GM18519 (cell line): ENCODE measurements at regions not wholly inside any gene's neighbourhood (a gene's known extent, or its start where the extent isn't known, plus 50 kb on each side); places are given as distances from the start of the nearest gene placed in this dataset.

Experiments used
- ATAC-seq: cut with Tn5 transposase; IDR thresholded peaks from one replicate; pipeline ENCODE4 v1.9.1; 2021; ENCODE audit warnings: mild to moderate bottlenecking, moderate library complexity; ENCODE audit not compliant: unreplicated experiment, low FRiP score

DNA sequence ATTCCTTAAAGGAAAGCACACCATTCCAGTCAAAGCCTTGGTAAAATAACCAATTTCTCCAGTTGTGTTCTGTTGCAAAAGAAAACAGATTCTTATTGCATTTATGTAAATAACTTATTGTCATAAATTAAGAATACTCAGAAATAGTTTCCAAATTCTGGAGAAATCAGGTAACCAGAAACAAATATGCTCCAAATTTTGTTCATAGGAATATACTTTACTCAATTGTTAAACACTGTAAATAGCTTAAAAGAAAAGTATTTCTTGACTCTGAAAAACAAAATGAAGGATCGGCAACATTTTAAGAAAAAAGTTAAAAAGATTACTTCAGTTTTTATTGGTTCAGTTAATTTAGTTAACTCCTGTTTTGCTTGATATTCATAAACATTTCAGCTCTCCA, 67.1 kb upstream of the PIK3CG start:
- no peak for ATAC-seq

GRCh38 chr7:106802589-106802988, 62.5 kb upstream of the PIK3CG start:
- ATAC-seq: no peak

DNA sequence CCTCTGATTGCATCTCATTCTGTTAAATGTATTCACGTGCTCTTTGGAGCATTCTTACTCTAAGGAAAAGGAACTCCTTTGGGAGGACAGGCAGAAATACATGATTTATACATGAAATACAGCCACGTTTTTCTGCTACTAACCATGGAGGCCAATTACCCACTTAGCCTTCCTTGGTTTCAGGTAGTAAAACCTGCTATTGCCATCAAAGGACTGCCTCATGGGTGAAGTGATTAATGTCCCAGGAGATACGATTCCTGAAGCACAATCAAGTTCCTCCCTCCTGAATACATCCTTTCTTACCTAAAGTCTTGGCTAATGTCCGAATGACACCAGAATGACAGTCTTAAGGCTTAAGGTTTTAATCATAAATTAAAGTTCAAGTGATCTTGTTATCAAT, 58.5 kb upstream of the PIK3CG start:
- no peak for ATAC-seq

GRCh38 chr7:106807474-106807873, 57.6 kb upstream of the PIK3CG start:
- no peak for ATAC-seq

GRCh38 chr7:106808967-106809635, 56.0 kb upstream of the PIK3CG start:
- ATAC-seq: no peak

DNA sequence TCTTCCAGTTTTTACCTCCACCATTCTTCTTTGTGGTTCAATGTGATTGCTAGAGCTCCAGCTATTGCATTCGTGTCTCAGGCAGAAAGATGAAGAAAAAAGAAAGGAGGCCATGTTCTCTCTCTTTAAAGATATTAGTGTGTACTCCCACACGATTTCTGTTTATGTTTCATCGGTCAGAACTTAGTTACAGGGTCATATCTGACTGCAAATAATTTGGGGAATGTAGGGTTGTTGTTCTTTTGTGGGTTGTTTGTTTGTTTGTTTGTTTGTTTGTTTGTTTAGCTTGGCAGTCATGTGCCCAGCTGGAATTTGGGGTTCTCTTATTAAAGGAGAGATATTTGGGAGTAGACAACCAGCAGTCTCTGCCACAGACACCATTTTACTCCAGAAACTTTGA, 53.6 kb upstream of the PIK3CG start:
- no peak for ATAC-seq

DNA sequence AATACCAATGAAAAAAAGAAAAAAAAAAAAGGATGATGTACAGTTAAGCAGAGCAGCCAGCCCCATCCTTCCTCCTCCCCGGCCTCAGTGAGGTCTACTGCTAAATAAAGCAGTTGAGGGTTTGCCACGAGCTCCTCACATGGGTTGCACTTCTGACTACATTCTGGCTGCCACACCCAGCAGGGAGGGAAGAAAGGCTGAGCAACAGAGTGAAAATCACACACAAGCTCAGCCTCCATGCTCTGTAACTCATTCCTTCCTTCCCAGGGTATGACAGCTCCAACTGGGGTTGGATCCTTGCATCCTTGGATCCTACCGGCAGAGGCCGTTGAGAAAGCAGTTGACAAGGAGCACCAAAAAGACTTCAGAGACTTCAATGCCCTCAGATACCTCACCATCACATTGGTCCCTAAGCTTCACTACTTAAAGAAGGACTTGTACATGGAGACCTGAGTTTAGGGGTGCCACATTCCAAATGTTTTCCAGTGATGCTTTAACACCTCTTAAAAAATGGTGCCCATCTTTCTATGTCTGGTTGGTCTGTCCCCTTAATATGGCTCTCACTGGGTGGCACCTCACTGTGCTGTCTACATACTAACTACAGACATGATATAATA, 52.9 kb upstream of the PIK3CG start:
- ATAC-seq: no peak

- ATAC-seq: no peak
These were observed 51.3 kb upstream of the PIK3CG start for GRCh38 chr7:106813705-106814305.

- ATAC-seq: no peak
These were observed 50.2 kb upstream of the PIK3CG start for GRCh38 chr7:106814887-106815286.
